PC-9 (cell line): ENCODE measurements at regions not wholly inside any gene's neighbourhood (a gene's known extent, or its start where the extent isn't known, plus 50 kb on each side); places are given as distances from the start of the nearest gene placed in this dataset.

ENCODE experiments used
- EZH2 ChIP-seq: fragments of 200-600 bp; sonication (generic); IDR thresholded peaks from 2 replicates; pipeline ENCODE4 v1.8.0; 2017; ENCODE audit warnings: antibody characterized with exemption, low read depth
- TF ChIP-seq, protein P1 (sequence below): fragments of 200-600 bp; sonication (generic); conservative IDR thresholded peaks from 2 replicates; pipeline ENCODE4 v1.6.1; 2017; ENCODE audit warnings: mixed run types, antibody characterized with exemption, mild to moderate bottlenecking, moderate library complexity

DNA sequence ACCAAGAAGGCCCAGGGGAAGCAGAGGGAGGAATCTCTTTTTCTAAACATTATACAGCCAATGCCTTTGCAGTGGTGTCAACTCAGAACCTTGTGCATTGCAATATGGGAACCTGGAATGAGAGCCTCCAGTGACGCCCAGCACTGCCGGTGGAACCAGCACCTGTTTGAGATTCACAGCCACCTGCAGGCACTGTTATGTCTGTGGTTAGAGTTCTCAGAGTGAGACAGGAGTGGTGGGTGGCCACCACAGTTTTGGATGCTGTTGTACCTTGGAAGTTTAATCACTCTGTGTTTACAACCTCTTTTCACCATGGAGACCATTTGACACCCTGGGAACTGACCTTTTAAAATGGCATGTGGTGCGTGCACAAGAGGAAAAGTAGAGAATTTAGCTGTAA, 185.3 kb upstream of the KCNG1 start:
- TF ChIP-seq, protein P1, sequence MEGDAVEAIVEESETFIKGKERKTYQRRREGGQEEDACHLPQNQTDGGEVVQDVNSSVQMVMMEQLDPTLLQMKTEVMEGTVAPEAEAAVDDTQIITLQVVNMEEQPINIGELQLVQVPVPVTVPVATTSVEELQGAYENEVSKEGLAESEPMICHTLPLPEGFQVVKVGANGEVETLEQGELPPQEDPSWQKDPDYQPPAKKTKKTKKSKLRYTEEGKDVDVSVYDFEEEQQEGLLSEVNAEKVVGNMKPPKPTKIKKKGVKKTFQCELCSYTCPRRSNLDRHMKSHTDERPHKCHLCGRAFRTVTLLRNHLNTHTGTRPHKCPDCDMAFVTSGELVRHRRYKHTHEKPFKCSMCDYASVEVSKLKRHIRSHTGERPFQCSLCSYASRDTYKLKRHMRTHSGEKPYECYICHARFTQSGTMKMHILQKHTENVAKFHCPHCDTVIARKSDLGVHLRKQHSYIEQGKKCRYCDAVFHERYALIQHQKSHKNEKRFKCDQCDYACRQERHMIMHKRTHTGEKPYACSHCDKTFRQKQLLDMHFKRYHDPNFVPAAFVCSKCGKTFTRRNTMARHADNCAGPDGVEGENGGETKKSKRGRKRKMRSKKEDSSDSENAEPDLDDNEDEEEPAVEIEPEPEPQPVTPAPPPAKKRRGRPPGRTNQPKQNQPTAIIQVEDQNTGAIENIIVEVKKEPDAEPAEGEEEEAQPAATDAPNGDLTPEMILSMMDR = no peak
- TF ChIP-seq EZH2 = no peak
